SK-N-SH (cell line): ENCODE measurements at regions not wholly inside any gene's neighbourhood (a gene's known extent, or its start where the extent isn't known, plus 50 kb on each side); places are given as distances from the start of the nearest gene placed in this dataset.

Source experiments
- CTCF ChIA-PET: fragments of 300-600, 350-600 bp; formaldehyde crosslinking; extraction: SDS; loops from one replicate; lab custom pipeline; 2021; lab: Yijun Ruan, JAX
- POLR2A ChIA-PET: fragments of 350-600 bp; sonication (Branson Sonifier 250); formaldehyde crosslinking; extraction: SDS; loops from one replicate; lab custom pipeline; 2020; ENCODE audit warnings: antibody characterized with exemption, inconsistent platforms; lab: Yijun Ruan, JAX
- DNase-seq: peaks from one replicate; pipeline ENCODE4 v3.0.0; 2012
- H2AFZ ChIP-seq: fragments of 200-600 bp; sonication (generic); 2 replicates; pipeline ENCODE4 v1.8.1; 2016; ENCODE audit warnings: antibody characterized with exemption, mild to moderate bottlenecking, low read depth
- H3F3A ChIP-seq: fragments of 200-600 bp; sonication (generic); replicated peaks from 2 replicates; pipeline ENCODE3; 2016; ENCODE audit warnings: antibody characterized with exemption, mild to moderate bottlenecking; ENCODE audit not compliant: insufficient read depth
- H3K27ac ChIP-seq, 2 experiments: fragments of 200-500 bp in 1 of 2; fragments of 200-600 bp in 1 of 2; sonication (Bioruptor generic) in 1 of 2; sonication (generic), shearing (Covaris generic) in 1 of 2; 2 replicates each; pipeline versions ENCODE4 v1.5.1 to v1.6.1; 2014 to 2016; ENCODE audit warnings: low read depth in 2 of 2, inconsistent platforms in 1 of 2, low read length in 1 of 2, mild to moderate bottlenecking in 1 of 2, mixed read lengths in 1 of 2
- H3K27me3 ChIP-seq: fragments of 200-600 bp; sonication (generic), shearing (Covaris generic); 2 replicates; pipeline ENCODE4 v1.6.1; 2016; ENCODE audit warnings: mixed run types; ENCODE audit not compliant: insufficient read depth
- H3K36me3 ChIP-seq, 2 experiments: fragments of 200-500 bp in 1 of 2; fragments of 200-600 bp in 1 of 2; sonication (Bioruptor generic) in 1 of 2; sonication (generic) in 1 of 2; replicated peaks in 1 of 2; 2 replicates each; pipeline versions ENCODE3 to v1.5.1; 2014 to 2016; ENCODE audit warnings: low read length in 1 of 2, mild to moderate bottlenecking in 1 of 2; ENCODE audit not compliant: insufficient read depth in 2 of 2, control insufficient read depth in 1 of 2
- H3K4me1 ChIP-seq, 2 experiments: fragments of 200-500 bp in 1 of 2; fragments of 200-600 bp in 1 of 2; sonication (Bioruptor generic) in 1 of 2; sonication (generic), shearing (Covaris generic) in 1 of 2; 2 replicates each; pipeline versions ENCODE4 v1.5.1 to v1.6.1; 2014 to 2016; ENCODE audit warnings: low read depth in 1 of 2, low read length in 1 of 2, mixed run types in 1 of 2; ENCODE audit not compliant: insufficient read depth in 2 of 2, control insufficient read depth in 1 of 2
- H3K4me2 ChIP-seq: fragments of 200-600 bp; sonication (generic), shearing (Covaris generic); 2 replicates; pipeline ENCODE4 v1.6.1; 2017; ENCODE audit warnings: mixed run types
- H3K4me3 ChIP-seq, 2 experiments: fragments of 200-500 bp in 1 of 2; fragments of 200-600 bp in 1 of 2; sonication (Bioruptor generic) in 1 of 2; sonication (generic), shearing (Covaris generic) in 1 of 2; 2 replicates each; pipeline versions ENCODE4 v1.5.1 to v1.8.1; 2014 to 2016; ENCODE audit warnings: low read depth in 2 of 2, inconsistent platforms in 1 of 2, low read length in 1 of 2, mild to moderate bottlenecking in 1 of 2, mixed read lengths in 1 of 2, moderate library complexity in 1 of 2
- H3K79me2 ChIP-seq: fragments of 200-600 bp; sonication (generic); 2 replicates; pipeline ENCODE4 v1.8.1; 2017; ENCODE audit warnings: mild to moderate bottlenecking; ENCODE audit not compliant: insufficient read depth
- H3K9ac ChIP-seq: fragments of 200-600 bp; sonication (generic); 2 replicates; pipeline ENCODE4 v1.6.1; 2017; ENCODE audit warnings: mixed run types
- H3K9me2 ChIP-seq: fragments of 200-600 bp; sonication (generic); 2 replicates; pipeline ENCODE4 v1.6.1; 2017; ENCODE audit warnings: mixed run types
- H3K9me3 ChIP-seq: fragments of 200-600 bp; sonication (generic); 2 replicates; pipeline ENCODE4 v1.6.1; 2017; ENCODE audit warnings: mixed run types, mild to moderate bottlenecking, moderate library complexity
- H4K20me1 ChIP-seq: fragments of 200-600 bp; sonication (generic); 2 replicates; pipeline ENCODE4 v1.6.1; 2017; ENCODE audit warnings: mild to moderate bottlenecking, mixed run types; ENCODE audit not compliant: insufficient read depth
- ELF1 ChIP-seq: IDR thresholded peaks from 2 replicates; pipeline ENCODE4 v1.4.0; 2012
- FOSL2 ChIP-seq: IDR thresholded peaks from 2 replicates; pipeline ENCODE4 v1.4.0; 2012; ENCODE audit warnings: low read depth, mild to moderate bottlenecking, moderate library complexity, borderline replicate concordance
- FOXJ3 ChIP-seq: sonication (generic); formaldehyde crosslinking; IDR thresholded peaks from 2 replicates; pipeline ENCODE4 v1.5.1; 2020; ENCODE audit warnings: mild to moderate bottlenecking, missing genetic modification reagents
- JUND ChIP-seq: IDR thresholded peaks from 2 replicates; pipeline ENCODE4 v1.4.0; 2012
- NRF1 ChIP-seq: IDR thresholded peaks from 2 replicates; pipeline ENCODE4 v1.6.1; 2012; ENCODE audit warnings: low read depth, mild to moderate bottlenecking, low read length
- POLR2AphosphoS5 ChIP-seq: IDR thresholded peaks from 2 replicates; pipeline ENCODE4 v1.6.1; 2012; ENCODE audit warnings: low read depth, low read length
- RAD21 ChIP-seq: IDR thresholded peaks from 2 replicates; pipeline ENCODE4 v1.6.1; 2012; ENCODE audit warnings: mild to moderate bottlenecking, low read length
- RCOR1 ChIP-seq: fragments of 150-350 bp; IDR thresholded peaks from 2 replicates; pipeline ENCODE4 v1.6.1; 2017; ENCODE audit warnings: antibody characterized with exemption, low read length
- SMC3 ChIP-seq: IDR thresholded peaks from 2 replicates; pipeline ENCODE4 v1.6.1; 2012; ENCODE audit warnings: low read depth, low read length, improper control_type of control experiment
- WGBS: methylation state at CpG from one replicate; pipeline ENCODE4 v1.1.6; 2017; ENCODE audit warnings: low lambda C conversion rate; 5-methylcytosine and 5-hydroxymethylcytosine counted together
- TF ChIP-seq, protein P1 (sequence below): IDR thresholded peaks from 2 replicates; pipeline ENCODE4 v1.4.0; 2012; ENCODE audit warnings: low read depth, borderline replicate concordance
- TF ChIP-seq, protein P2 (sequence below): IDR thresholded peaks from 2 replicates; pipeline ENCODE4; 2012
- TF ChIP-seq, protein P3 (sequence below): fragments of 150-350 bp; IDR thresholded peaks from 2 replicates; pipeline ENCODE4 v1.6.1; 2016; ENCODE audit warnings: mild to moderate bottlenecking, low read depth, low read length
- TF ChIP-seq, protein P4 (sequence below): IDR thresholded peaks from 2 replicates; pipeline ENCODE4 v1.4.0; 2012; ENCODE audit warnings: low read depth, borderline replicate concordance
- TF ChIP-seq, protein P5 (sequence below): IDR thresholded peaks from 2 replicates; pipeline ENCODE4 v1.4.0; 2012; ENCODE audit warnings: low read depth
- TF ChIP-seq, protein P6 (sequence below): IDR thresholded peaks from 2 replicates; pipeline ENCODE4 v1.6.1; 2012; ENCODE audit warnings: mild to moderate bottlenecking, low read depth, low read length, moderate library complexity
- TF ChIP-seq, protein P7 (sequence below): fragments of 150-350 bp; IDR thresholded peaks from 2 replicates; pipeline ENCODE4 v1.6.1; 2017; ENCODE audit warnings: antibody characterized with exemption, low read length, low read depth, borderline replicate concordance

DNA sequence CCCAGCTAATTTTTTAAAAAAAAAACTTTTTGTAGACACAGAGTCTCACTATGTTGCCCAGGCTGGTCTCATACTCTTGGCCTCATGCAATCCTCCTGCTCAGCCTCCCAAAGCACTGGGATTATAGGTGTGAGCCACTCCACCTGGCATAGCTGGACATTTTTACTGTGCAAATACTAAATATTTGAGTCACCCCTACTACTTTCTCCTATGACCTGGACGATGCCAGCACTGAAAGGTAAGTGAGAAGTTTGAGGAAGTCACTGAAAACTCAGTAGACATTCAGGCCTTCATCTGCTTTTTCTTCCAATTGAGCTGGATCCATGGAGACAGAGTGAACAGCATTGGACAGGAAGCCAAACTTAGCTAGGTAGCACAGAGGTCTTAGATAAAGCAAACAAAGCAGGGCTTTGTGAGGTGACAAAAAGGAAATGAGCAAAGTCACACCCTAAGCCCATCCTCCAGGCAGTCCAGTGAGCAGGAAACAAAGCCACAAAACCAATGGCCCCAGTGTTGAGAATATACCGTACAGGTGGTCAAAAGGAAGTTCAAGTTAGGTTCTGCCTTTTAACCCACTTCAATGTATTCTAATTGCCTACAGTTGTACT lies 192.6 kb upstream of the RASA1 start:
- no peaks in the 10 kb centered on the region for H3K9me3 ChIP-seq
- TF ChIP-seq ELF1 (no peak), RCOR1 (no peak)
- TF ChIP-seq, protein P1, sequence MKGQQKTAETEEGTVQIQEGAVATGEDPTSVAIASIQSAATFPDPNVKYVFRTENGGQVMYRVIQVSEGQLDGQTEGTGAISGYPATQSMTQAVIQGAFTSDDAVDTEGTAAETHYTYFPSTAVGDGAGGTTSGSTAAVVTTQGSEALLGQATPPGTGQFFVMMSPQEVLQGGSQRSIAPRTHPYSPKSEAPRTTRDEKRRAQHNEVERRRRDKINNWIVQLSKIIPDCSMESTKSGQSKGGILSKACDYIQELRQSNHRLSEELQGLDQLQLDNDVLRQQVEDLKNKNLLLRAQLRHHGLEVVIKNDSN = no peak
- no peak for DNase-seq
- peaks cover 8% of the 10 kb centered on the region for H3F3A ChIP-seq
- no peaks in the 10 kb centered on the region for H3K36me3 ChIP-seq
- no peak overlapping the region for H3K9ac ChIP-seq
- 46% methylated on average over 2 of the region's 2 CpGs for WGBS
- no peak overlapping the region for H3K4me2 ChIP-seq
- CTCF ChIA-PET = no interaction called here
- H3K27me3 ChIP-seq = no peaks in the 10 kb centered on the region
- POLR2A ChIA-PET = no interaction called here
- H3K27ac ChIP-seq = no peak overlapping the region
- no peak overlapping the region for H3K4me3 ChIP-seq
- H3K79me2 ChIP-seq = no peaks in the 10 kb centered on the region
- H3K4me1 ChIP-seq = peaks cover 0 to 3% of the 10 kb centered on the region in 2 experiments; a peak in 1 of 4 replicates
- no peaks in the 10 kb centered on the region for H4K20me1 ChIP-seq
- H3K9me2 ChIP-seq = no peaks in the 10 kb centered on the region
- peak overlapping the region; percentile 66; the same call in 1 of the 2 replicates for H2AFZ ChIP-seq

DNA sequence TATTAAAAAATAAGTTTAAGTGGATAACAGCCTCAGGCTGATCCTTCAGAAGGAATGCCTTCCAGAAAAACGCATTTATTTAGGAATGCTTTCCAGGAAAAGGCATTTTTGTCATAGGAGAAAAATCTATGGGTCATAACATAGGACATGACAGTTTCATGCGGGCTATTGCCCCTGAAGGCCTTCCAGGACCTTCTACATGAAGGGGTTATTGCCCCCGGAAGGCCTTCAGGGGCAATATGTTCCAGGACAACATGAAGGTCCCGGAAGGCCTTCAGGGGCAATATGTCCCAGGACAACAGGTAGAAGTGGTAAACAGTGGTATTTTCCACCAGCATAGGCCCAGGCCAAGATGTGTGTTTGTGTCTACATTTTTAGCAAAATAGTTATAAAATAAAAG lies 191.3 kb upstream of the RASA1 start:
- no peak overlapping the region for H3K4me3 ChIP-seq
- H3K79me2 ChIP-seq = no peaks in the 10 kb centered on the region
- no peaks in the 10 kb centered on the region; a peak in 1 of 4 replicates for H3K4me1 ChIP-seq
- no peaks in the 10 kb centered on the region for H3K27me3 ChIP-seq
- no peak overlapping the region for H3K4me2 ChIP-seq
- no peak overlapping the region for H3K27ac ChIP-seq
- no peak overlapping the region for H3K9ac ChIP-seq
- ChIA-PET POLR2A (no interaction called here), CTCF (no interaction called here)
- H3K9me2 ChIP-seq = no peaks in the 10 kb centered on the region
- DNase-seq = no peak
- H2AFZ ChIP-seq = no peak overlapping the region
- no peaks in the 10 kb centered on the region for H3K9me3 ChIP-seq
- peaks cover 8% of the 10 kb centered on the region for H3F3A ChIP-seq
- no peaks in the 10 kb centered on the region for H4K20me1 ChIP-seq
- WGBS = 42% methylated on average over 4 of the region's 4 CpGs
- H3K36me3 ChIP-seq = no peaks in the 10 kb centered on the region
- TF ChIP-seq, protein P2, sequence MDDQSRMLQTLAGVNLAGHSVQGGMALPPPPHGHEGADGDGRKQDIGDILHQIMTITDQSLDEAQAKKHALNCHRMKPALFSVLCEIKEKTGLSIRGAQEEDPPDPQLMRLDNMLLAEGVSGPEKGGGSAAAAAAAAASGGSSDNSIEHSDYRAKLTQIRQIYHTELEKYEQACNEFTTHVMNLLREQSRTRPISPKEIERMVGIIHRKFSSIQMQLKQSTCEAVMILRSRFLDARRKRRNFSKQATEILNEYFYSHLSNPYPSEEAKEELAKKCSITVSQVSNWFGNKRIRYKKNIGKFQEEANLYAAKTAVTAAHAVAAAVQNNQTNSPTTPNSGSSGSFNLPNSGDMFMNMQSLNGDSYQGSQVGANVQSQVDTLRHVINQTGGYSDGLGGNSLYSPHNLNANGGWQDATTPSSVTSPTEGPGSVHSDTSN = no peak
- TF ChIP-seq SMC3 (no peak), FOSL2 (no peak), JUND (no peak), RAD21 (no peak), NRF1 (no peak), POLR2AphosphoS5 (no peak), RCOR1 (no peak), ELF1 (no peak), FOXJ3 (CRISPR knock-in tag) (no peak)
- TF ChIP-seq, protein P3, sequence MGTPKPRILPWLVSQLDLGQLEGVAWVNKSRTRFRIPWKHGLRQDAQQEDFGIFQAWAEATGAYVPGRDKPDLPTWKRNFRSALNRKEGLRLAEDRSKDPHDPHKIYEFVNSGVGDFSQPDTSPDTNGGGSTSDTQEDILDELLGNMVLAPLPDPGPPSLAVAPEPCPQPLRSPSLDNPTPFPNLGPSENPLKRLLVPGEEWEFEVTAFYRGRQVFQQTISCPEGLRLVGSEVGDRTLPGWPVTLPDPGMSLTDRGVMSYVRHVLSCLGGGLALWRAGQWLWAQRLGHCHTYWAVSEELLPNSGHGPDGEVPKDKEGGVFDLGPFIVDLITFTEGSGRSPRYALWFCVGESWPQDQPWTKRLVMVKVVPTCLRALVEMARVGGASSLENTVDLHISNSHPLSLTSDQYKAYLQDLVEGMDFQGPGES = no peak
- TF ChIP-seq, protein P4, sequence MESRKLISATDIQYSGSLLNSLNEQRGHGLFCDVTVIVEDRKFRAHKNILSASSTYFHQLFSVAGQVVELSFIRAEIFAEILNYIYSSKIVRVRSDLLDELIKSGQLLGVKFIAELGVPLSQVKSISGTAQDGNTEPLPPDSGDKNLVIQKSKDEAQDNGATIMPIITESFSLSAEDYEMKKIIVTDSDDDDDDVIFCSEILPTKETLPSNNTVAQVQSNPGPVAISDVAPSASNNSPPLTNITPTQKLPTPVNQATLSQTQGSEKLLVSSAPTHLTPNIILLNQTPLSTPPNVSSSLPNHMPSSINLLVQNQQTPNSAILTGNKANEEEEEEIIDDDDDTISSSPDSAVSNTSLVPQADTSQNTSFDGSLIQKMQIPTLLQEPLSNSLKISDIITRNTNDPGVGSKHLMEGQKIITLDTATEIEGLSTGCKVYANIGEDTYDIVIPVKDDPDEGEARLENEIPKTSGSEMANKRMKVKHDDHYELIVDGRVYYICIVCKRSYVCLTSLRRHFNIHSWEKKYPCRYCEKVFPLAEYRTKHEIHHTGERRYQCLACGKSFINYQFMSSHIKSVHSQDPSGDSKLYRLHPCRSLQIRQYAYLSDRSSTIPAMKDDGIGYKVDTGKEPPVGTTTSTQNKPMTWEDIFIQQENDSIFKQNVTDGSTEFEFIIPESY = no peak
- TF ChIP-seq, protein P5, sequence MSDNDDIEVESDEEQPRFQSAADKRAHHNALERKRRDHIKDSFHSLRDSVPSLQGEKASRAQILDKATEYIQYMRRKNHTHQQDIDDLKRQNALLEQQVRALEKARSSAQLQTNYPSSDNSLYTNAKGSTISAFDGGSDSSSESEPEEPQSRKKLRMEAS = no peak
- TF ChIP-seq, protein P6, sequence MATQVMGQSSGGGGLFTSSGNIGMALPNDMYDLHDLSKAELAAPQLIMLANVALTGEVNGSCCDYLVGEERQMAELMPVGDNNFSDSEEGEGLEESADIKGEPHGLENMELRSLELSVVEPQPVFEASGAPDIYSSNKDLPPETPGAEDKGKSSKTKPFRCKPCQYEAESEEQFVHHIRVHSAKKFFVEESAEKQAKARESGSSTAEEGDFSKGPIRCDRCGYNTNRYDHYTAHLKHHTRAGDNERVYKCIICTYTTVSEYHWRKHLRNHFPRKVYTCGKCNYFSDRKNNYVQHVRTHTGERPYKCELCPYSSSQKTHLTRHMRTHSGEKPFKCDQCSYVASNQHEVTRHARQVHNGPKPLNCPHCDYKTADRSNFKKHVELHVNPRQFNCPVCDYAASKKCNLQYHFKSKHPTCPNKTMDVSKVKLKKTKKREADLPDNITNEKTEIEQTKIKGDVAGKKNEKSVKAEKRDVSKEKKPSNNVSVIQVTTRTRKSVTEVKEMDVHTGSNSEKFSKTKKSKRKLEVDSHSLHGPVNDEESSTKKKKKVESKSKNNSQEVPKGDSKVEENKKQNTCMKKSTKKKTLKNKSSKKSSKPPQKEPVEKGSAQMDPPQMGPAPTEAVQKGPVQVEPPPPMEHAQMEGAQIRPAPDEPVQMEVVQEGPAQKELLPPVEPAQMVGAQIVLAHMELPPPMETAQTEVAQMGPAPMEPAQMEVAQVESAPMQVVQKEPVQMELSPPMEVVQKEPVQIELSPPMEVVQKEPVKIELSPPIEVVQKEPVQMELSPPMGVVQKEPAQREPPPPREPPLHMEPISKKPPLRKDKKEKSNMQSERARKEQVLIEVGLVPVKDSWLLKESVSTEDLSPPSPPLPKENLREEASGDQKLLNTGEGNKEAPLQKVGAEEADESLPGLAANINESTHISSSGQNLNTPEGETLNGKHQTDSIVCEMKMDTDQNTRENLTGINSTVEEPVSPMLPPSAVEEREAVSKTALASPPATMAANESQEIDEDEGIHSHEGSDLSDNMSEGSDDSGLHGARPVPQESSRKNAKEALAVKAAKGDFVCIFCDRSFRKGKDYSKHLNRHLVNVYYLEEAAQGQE = no peak
- TF ChIP-seq, protein P7, sequence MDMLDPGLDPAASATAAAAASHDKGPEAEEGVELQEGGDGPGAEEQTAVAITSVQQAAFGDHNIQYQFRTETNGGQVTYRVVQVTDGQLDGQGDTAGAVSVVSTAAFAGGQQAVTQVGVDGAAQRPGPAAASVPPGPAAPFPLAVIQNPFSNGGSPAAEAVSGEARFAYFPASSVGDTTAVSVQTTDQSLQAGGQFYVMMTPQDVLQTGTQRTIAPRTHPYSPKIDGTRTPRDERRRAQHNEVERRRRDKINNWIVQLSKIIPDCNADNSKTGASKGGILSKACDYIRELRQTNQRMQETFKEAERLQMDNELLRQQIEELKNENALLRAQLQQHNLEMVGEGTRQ = no peak
- TF ChIP-seq, protein P1 = no peak
